ENCODE measurements at regions not wholly inside any gene's neighbourhood (a gene's known extent, or its start where the extent isn't known, plus 50 kb on each side); places are given as distances from the start of the nearest gene placed in this dataset.

DNA sequence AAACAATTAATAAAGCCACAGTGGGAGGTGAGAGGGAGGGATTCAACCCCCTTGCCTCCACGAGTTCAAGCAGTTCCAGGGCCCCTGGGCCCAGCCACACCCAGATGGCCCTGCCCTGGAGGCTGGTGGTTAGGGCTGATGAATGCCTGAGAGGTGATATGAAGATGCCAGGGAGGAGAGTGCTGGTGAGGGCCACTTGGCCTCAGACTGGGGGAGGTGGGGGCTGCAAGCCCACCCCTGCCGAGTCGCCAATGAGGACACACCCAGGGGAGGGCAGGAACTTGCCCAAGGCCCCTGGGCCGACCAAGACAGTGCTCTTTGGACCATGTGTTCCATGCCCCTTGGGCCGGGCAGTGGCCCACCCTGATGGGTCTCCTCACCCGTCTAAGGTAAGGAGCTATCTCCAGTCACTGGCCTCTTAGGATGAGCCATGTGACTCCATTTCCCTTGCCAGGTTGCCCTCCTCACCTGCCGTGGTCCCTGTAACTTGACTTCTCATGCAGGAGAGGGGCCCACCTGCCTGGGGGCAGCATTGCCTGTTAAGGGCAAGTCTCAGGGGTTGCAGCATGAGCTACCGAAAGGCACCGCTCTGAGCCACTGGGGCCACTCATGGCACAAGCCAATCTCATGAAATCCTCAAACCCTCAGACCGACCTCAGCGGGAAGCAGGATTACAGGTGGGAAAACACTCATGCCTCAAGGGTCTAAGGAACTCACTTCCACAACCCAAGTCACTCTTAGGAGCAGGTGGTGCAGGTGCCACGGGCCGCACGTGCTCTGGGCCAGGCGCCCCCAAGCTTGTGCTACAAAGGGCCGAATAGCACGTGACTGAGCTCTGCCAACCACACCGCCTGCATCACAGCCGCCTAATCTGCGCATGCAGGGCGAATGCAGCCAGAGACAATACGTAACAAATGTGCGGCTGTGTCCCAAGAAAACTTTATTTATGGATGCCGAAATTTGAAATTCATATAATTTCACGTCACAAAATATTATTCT, 147.4 kb upstream of the MLN start:
- no peak for DNase-seq

DNA sequence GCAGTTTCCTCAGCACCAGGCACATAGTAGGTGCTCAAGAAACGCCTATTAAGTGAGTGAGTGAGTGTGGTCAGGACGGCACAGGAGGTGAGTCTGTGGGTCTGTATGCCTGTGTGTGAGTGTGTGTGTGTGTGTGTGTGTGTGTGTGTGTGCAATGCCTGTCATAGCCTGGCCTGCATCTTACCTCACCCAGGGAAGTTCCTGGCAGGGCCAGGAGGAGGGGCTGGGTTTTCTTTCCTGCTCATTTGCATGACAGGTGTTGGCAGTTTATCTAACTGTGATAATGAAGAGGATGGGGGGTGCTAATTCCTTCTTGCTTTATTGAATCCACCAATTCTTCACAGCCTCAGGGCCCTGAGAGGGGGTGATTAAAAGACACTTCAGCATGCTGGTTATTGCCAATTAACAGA, 146.7 kb upstream of the MLN start:
- no peak for DNase-seq

DNA sequence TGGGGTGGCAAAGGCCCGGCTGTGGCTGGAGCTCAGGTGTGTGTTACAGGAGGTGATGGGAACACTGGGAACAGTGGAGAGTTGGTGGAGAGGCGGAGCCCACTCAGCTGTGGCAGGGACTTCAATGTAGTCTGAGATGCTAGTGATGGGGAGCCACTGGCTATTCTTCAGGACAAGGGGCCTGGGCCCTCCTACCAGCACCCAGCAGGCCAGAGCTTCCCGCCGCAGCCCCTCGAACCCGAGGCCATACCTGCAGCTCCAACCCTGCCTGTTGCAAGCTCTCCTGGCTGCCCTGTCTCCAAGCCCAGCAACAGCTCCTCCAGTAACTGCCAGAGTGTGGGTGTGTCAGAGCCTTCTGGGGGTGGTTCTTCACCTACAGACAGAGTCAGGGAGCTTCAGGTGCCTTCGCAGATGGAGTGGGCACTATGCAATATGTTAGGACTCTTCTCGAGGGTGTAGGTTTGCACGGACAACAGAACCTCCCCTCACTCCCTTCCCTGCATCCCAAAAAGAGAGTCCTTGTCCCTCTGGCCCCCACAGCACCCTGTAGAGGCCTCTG, 146.2 kb upstream of the MLN start:
- DNase-seq: no peak

DNA sequence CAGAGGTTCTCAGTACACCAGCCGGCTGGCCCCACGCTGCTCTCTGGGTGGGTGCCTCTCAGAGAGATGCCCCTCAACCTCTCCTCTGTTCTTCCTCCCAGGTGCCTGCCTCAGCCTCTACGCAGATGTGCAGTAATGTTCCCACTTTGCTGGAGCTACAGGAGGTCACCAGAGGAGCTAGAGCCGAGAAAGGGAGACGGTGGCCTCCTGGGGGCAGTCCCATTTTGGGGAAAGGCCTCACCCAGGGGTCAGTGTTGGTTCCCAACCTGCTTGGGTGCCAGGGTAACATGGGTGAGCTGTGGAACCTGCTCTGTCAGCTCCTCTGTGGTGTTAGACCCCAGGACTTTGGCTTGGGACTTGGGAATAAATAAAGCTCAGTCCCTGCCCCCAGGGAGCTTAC, 145.3 kb upstream of the MLN start:
- DNase-seq: no peak

DNA sequence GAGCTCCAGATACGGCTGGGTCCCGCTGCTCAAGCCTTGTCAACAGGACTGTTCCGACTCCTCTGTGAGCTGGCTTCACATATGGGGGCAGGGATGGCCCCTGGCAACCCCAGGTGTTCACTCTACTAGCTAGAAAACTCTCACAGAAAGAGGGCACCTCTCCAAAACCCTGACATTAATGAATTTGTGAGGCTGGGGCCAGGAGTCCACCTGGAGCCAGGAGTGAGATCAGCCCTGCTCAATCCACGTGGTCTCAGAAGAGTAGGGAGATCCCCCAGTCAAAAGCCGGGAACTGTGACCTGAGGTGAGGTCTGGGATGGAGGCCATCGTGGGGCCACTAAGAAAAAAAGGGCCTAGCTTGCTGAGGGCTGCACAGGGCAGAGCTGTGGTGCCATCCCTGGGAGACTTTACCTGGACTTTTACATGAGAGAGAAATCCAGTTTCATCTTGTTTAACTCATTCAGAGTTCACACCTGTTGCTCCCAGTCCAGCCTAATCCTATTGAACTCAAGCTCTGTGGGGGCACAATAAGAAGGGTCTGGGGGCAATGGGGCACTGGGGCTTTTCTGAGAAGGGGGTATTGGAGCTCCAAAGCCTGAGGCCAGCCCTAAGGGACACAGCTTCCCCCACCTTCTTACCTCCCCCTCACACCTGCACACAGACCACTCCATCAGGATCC, 144.3 kb upstream of the MLN start:
- DNase-seq: no peak

DNA sequence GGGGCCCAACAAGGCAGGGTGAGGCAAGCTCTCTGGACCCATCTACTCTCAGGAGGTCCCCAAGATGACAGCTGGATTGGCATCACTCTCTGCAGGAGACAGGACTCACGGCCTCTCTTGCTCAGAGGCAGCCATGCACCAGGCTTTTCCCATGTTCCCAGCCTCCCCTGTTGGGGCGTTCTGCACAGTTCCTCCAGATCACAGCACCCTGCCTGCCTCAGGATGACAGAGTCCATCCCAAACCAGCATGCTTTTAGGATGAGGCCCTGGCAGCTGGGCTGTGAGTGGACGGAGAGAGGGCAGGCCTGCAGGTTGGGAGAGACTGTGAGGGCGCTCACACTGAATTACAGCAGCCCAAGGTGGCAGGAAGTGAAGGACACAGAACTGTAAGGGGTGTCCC, 143.2 kb upstream of the MLN start:
- no peak for DNase-seq

DNA sequence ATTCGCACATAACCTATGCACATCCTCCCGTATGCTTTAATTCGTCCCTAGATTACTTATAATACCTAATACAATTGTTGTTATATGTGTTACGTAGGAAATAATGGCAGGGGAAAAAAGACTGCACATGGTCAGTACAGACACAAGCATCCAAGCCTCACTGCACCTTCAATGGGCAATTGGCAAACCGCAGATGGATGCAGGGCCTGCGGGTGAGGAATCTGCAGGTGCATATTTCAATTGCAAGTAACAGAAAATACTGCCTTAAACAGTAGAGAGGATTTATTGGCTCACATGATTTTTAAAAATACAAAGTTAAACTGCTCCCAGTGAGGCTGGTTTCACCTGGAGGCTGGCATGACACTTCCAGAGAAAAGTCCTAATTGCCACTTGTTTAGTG, 142.1 kb upstream of the MLN start:
- DNase-seq: no peak

DNA sequence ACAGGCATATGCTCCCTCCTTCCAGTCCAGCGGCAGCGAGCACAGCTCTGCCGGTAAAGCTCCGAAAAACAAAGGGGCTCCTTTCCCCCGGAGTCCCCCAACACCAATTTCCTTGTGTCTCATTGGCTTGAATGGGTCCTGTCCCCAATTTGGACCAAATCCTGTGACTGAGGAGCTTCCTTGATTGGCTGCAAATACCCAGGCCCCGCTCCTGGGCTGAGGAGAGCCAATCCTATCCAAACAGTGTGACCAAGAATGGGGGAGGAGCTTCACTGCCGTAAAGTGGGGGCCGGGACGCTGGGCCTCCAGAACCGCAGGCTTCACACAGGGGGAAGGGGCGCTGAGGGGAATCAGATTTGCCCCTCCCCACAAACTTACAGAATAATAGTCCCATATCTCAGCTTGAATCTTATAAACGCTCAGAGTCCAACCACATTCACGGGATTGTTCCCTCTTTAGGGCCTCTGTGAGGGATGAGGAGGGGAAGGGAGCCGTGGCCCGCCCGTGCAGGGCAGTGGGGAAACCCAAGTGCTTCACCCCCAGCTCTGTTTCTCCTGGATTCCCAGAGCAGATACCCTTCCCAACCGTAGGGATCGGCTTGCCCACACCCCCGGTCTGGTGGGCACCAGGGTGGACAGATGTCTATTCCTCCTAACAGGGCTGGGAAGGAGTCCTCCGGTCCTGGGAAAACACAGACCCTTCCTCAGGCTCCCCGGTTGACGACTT, 141.0 kb upstream of the MLN start:
- DNase-seq: no peak

DNA sequence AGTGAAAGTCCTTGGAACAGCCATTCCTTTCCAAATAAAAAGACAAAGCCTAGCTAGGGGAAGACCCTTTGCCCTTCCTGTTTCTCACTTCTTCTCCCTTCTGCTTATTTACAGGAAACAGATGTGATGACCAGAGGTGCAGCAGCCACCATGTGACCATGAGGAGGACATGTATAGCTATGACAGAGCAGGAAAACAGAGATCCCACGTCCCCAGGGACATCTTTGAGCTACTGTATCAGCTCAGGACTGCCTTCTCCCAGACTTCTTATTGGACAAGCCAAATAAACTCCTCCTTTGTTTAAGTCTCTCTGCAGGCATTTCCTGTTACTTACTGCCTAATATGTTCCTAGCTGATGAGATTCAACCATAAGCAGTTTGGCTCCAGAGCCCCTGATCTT, 133.1 kb upstream of the MLN start:
- no peak for DNase-seq

DNA sequence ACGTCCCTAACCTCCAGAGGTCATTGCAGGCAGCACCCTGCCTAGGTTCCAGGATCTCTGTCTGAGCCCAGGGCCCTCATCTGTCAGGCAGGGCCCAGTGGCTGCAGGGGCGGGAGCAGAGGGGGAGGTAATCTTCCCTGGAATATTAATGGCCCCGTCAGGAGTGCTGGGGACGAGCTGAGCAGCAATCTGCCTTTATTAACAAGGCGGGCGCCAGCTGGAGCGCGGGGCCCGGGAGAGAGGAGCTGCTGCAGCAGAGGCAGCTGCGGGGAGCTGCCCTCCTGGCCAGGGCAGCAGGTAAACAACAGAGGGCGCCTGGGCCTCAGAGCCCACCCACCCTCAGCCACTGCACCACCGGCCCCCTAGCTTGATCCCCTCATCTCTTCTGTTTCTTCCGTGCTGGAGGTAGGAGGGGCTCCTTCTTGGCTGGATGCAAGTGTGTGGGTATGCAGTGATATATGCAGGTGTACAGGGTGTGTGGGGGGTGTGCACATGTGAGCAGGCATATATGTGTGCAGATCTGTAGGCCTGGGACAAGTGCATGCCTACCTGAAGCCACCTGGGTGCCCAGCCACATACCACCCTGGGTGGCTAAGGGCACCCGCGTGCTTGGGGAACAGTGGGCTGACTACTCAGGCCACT, 131.8 kb upstream of the MLN start:
- peak; percentile 71 for DNase-seq

DNA sequence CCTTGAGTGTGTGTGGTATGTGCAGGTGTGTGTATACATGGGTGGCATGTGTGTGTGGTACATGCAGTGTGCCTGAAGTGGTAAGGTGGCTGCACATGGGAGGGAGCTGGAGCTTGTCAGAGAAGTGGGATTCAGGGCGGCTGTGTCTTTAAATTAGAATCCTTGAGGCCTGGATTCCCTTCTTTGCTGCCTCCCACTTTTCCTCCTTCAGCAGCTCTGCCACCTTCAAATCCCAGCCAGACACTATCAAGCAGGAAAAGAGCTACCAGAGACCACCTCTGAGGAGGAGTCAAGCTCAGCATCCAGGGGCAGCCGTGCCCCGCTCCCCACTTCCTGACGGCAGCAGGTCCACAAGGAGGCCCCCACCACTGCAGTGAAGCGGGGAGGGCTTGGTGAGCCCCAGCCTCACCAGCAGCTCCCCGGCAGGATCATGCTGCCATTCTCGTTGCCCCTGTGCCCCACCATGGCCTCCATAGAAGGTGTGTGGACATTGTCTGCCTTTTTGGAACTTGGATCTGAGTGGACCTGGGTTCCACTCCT, 131.0 kb upstream of the MLN start:
- DNase-seq: no peak

DNA sequence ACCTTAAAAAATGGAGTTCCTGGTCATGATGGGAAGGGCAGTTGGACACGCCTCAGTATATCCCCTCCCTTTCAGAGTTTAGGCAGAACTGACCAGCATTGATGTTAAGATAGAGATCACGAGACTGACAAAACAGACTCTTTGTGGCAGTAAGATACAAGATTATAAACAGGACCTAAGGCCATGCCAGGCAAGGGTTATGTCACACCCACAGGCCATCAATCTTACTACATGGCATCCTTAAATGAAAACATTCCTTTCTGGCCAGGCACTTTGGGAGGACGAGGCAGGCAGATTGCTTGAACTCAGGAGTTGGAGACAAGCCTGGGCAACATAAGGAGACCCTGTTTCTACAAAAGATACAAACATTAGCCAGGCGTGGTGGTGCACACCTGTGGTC, 129.3 kb upstream of the MLN start:
- DNase-seq: no peak

DNA sequence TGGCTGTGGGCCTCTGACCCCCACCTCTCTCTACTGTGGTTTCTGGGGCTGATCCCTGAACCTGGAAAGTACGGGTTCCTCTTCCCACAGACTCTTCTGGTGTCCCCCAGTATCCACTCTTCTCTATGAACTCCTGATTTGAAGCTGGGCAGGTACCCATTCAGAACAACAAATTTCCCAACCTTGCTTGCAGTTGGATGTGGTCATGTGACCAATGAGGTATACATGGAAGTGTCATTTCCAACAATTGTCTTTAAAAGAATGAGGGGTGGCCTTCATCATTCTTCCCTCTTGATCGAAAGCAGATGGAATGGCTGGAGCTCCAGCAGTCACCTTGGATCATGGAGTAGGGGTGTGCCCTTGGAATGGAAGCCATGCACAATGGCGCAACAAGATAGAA, 128.0 kb upstream of the MLN start:
- DNase-seq: no peak

DNA sequence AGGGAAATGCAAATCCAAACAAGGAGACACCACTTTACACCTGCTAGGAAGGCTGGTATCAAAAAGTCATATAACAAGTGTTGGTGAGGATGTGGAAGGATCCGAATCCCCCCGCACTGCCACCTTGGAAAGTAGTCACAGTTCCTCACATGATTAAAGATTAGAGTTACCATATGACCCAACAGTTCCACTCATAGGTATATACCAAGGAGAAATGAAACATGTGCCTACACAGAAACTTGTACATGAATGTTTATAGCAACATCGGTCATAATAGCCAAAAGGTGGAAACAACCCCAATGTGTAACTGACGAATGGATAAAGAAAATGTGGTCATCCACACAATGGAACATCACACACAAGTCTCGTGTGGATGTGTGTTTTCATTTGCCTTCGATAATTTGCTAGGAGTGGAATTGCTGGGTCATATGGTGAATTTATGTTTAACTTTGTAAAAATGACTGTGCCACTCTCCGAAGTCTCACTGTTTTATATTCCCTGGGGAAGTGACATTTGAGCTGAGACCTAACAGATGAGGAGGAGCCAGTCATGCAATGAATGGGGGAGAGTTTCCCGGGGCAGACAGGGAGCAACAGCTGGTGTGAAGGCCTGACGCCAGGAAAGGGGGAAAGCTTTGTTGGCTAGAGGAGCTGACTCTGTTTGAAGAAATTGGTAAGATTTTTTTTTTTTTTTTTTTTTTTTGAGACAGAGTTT, 125.9 kb upstream of the MLN start:
- DNase-seq: peak; percentile 57

DNA sequence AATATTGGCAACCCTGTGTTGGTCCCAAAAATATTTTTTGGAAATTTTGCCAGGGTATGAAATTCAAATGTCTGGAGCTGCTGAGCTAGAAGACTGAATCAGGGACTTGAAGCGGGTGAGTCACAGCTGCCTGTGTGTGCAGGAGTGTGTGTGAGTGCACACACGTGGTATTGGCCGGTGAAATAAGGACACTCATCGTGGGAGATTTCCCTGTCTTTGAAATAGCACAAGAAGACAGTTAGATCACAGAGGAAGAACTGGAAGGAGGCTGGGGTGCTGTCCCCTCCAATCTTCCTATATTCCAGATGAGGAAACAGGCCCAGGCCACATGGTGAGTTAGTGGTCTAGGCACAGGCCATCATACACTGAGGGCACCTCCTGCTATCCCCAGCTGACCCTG, 123.8 kb upstream of the MLN start:
- DNase-seq: no peak

DNA sequence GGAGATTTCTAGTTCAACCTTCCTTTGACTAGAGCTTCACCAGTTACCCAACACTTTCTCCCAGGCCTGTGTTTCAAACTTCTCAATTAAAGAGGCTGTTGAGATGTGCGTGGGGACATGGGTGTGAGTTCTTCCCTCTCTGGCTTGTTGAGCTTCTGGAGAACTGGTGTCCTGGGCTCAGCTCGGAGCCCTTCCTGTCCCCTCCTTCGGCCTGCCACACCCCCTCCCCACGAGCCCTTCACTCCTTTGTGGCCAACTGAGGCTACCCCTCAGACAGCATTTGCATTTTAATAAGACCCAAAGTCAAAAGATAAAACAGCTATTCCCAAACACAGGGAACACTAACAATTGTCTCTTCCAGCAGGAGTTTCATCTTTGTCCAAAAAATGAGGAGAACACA, 123.3 kb upstream of the MLN start:
- DNase-seq: no peak

DNA sequence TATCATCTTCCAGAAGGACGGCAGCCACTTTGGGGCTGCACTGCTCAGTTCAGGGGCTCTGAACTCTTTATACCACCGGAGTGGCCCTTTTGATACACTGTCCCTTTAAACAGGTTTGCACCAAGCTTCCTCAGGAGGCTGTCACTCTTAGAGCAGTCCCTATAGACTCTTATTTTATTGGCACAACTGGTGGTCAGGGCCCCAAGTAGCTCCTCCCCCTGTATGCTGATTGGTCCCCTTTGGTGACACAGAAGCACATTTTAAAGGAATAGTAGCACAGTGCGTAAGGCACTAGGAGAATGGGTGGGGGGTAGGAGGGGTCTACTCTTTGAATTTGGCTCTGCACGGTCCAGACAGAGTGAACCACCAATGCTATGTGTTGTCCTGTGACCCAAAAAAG, 122.6 kb upstream of the MLN start:
- peak; percentile 78 for DNase-seq

DNA sequence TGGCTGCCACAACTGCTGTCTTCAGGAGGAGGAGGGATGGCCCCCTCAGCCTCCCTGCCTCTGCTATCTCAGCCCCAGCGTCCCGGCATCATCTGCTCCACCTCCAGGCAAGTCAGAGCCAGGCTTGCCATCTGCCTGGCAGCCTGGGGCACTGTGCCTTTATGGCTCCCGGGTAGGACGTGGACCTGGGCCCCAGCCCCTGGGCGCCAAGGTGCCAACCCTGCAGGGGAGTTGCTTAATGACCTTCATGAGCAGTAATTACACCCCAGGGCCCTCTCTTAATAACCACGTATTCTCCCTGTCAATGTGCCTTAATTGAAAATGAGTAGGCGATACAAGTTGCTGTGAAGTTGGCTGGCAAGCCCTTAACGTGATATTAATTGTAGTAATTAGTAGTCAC, 122.1 kb upstream of the MLN start:
- DNase-seq: peak; percentile 44

DNA sequence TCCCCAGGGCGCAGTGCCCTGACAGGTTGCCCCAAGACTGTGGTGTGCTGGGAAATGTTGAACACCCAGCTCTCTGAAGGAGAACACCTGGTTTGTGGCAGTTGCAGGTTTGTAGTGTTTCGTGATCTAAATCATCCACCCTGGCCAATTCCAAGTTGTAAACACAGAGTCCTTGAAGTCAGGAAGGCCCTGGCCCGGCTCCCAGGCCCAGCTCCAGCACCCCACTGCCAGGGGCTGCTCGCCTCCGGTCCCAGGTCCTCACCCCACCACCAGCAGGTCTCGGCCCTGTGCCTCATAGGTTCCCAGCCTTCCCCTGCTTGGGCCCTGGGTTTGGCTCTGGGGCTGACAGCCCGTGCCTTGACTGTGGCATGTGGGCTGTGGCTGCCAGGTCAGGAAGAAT, 121.4 kb upstream of the MLN start:
- no peak for DNase-seq

DNA sequence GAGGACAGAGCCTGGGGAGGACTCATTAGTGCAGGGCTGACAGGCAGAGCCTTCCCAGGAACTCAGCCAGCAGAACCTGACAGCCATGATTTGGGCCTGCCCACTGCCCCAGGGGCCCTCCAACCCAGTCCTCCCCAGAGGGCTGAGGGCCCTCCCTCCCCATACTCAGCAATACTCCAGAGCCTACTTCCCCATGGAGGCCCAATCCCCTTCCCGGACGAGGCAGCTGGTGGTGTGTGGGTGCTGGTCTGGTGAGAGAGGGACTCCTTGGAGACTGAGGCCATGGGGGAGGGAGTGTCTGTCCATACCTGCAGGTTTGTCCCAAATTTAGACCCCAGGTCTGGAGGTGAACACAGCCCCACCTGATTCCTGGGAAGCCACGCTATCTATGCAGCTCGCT, 120.9 kb upstream of the MLN start:
- no peak for DNase-seq

DNA sequence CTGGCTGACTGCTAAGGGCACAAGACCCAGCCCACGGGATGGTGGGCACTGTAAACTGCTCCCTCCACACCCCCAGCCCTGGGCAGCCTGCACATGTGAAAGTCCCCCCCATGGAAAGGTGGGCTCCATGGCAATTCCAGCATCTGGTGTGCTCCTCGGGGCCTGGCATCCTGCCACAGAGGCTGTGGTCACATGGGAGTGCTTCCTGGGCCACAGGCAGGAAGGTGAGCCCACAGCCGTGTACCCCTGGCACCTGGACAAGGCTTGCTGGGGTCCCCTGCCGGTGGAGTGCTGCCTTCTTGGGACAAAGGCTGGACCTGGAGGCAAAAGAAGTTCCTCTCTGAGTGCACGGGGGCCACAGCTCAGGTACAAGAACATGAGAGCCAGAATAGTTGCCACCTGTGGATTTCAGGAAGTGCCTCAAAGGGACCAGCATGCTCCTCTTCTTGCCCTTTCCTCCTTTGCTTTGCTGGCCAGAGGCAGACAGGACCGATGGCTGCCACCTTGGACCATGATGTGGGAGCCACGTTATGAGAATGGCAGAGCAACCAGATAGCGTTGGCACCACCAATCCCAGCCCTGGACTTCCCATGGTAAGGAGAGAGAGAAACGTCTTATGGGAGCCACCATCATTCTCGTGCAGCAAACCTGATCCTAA, 120.2 kb upstream of the MLN start:
- DNase-seq: no peak

Data from eye (tissue), 1 donor.